Activated CD8-positive, alpha-beta T cell treated with anti-CD3 and anti-CD28 coated beads, Interleukin-2, amount 10 ng/mL, durations not matched to agents 7 days and 5 days (primary cell): ENCODE measurements at regions not wholly inside any gene's neighbourhood (a gene's known extent, or its start where the extent isn't known, plus 50 kb on each side); places are given as distances from the start of the nearest gene placed in this dataset.
"Not testable (repeated sequence)": the region's sequence is repeated elsewhere in the genome, so short reads cannot be mapped to it uniquely, and the experiment has no call there.

ENCODE experiments used
- ATAC-seq: fragments of 150-1000 bp; cut with Tn5 transposase; one replicate; pipeline ENCODE4 v1.10.0; 2021; ENCODE audit warnings: moderate library complexity
- CTCF ChIA-PET: fragments of 350-600 bp; sonication (Branson Sonifier 250); formaldehyde crosslinking; loops from one replicate; lab custom pipeline; 2021; ENCODE audit warnings: antibody characterized with exemption; lab: Charles Lee
- POLR2A ChIA-PET: fragments of 350-600 bp; sonication (Branson Sonifier 250); formaldehyde crosslinking; loops from one replicate; lab custom pipeline; 2021; ENCODE audit warnings: antibody characterized with exemption; lab: Charles Lee
- DNase-seq: peaks from one replicate; pipeline ENCODE4 v3.0.0-alpha.2; 2020
- H3K27ac Mint-ChIP-seq: one replicate; pipeline ENCODE4 v1.8.0; 2021; ENCODE audit warnings: mild to moderate bottlenecking, mixed read lengths
- H3K27me3 Mint-ChIP-seq: one replicate; pipeline ENCODE4 v1.8.0; 2021; ENCODE audit warnings: low read depth, mixed read lengths
- H3K36me3 Mint-ChIP-seq: one replicate; pipeline ENCODE4 v1.8.0; 2021; ENCODE audit warnings: low read depth, mixed read lengths
- H3K4me1 Mint-ChIP-seq: one replicate; pipeline ENCODE4 v1.8.0; 2021; ENCODE audit warnings: low read depth, mixed read lengths
- H3K4me3 Mint-ChIP-seq: one replicate; pipeline ENCODE4 v1.8.0; 2021; ENCODE audit warnings: mild to moderate bottlenecking, mixed read lengths
- H3K9me3 Mint-ChIP-seq: one replicate; pipeline ENCODE4 v1.8.0; 2022; ENCODE audit warnings: mixed read lengths; ENCODE audit not compliant: insufficient read depth

GRCh38 chr2:2898744-2899143 is 478.9 kb downstream of the EIPR1 start:
- Mint-ChIP-seq H3K4me1 (peaks cover 12% of the 10 kb centered on the region), H3K4me3 (no peak overlapping the region), H3K9me3 (no peaks in the 10 kb centered on the region), H3K27ac (no peak overlapping the region), H3K27me3 (no peaks in the 10 kb centered on the region), H3K36me3 (no peaks in the 10 kb centered on the region)
- no peak for ATAC-seq
- ChIA-PET POLR2A (no interaction called here), CTCF (no interaction called here)
- DNase-seq: no peak

DNA sequence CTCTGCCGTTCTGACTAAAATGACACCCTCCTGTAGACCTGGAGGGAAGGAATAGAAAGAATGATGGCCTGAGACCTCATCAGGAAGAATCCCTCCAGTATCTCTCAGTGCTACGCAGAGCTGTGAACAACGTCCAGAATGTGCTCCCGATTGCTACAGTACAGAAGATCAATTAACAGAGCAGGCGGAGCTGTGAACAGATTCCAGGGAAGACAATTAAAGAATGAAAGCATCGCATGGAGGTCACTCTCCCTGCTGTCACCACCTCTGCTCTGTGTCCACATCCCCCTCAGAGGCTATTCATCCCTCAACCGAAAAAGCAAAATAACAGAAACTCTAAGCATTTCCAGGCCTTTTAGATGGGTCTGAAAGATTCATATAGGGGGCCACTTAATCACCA is 481.0 kb downstream of the EIPR1 start:
- DNase-seq (no peak), ATAC-seq (no peak)
- Mint-ChIP-seq H3K36me3 (no peaks in the 10 kb centered on the region), H3K4me3 (no peak overlapping the region), H3K27ac (no peak overlapping the region), H3K9me3 (no peaks in the 10 kb centered on the region), H3K27me3 (no peaks in the 10 kb centered on the region), H3K4me1 (peaks cover 7% of the 10 kb centered on the region)
- ChIA-PET CTCF (no interaction called here), POLR2A (no interaction called here)

DNA sequence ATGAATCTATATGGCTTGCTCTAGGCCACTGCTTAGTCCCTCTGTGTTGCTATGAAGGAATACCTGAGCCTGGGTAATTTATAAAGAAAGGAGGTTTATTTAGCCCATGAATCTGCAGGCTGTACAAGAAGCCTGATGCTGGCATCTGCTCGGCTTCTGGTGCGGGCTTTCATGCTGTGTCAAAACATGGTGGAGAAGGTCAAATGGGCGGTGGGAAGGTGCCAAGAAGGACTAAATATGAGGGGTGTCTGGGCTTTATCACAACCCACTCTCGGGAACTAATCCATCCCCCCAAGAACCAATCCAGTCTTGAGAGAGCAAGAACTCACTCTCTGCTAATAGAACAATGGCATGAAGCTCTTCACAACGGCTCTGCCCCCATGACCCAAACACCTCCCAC is 481.6 kb downstream of the EIPR1 start:
- POLR2A ChIA-PET: no interaction called here
- DNase-seq (no peak), ATAC-seq (no peak)
- Mint-ChIP-seq H3K4me1 (peaks cover under 1% of the 10 kb centered on the region), H3K9me3 (no peaks in the 10 kb centered on the region), H3K4me3 (no peak overlapping the region), H3K27me3 (no peaks in the 10 kb centered on the region), H3K36me3 (no peaks in the 10 kb centered on the region), H3K27ac (no peak overlapping the region)
- CTCF ChIA-PET: no interaction called here

GRCh38 chr2:2894011-2894410 is 483.6 kb downstream of the EIPR1 start:
- H3K27me3 Mint-ChIP-seq, POLR2A ChIA-PET, DNase-seq, H3K36me3 Mint-ChIP-seq, H3K4me3 Mint-ChIP-seq, H3K9me3 Mint-ChIP-seq, H3K27ac Mint-ChIP-seq, ATAC-seq, CTCF ChIA-PET, H3K4me1 Mint-ChIP-seq: not testable (repeated sequence)

- DNase-seq: no peak
- H3K36me3 Mint-ChIP-seq: no peaks in the 10 kb centered on the region
- CTCF ChIA-PET: no interaction called here
- ATAC-seq: no peak
- no peak overlapping the region for H3K27ac Mint-ChIP-seq
- H3K27me3 Mint-ChIP-seq: no peaks in the 10 kb centered on the region
- POLR2A ChIA-PET: interaction anchor here (0.5 kb wide), 1 partner anchor 253 kb away, joined by 3 read pairs; no protein-coding TSS in a partner anchor
- no peaks in the 10 kb centered on the region for H3K9me3 Mint-ChIP-seq
- H3K4me1 Mint-ChIP-seq: no peaks in the 10 kb centered on the region
- no peak overlapping the region for H3K4me3 Mint-ChIP-seq
Observed at GRCh38 chr2:2892892-2893291, 484.7 kb downstream of the EIPR1 start.

DNA sequence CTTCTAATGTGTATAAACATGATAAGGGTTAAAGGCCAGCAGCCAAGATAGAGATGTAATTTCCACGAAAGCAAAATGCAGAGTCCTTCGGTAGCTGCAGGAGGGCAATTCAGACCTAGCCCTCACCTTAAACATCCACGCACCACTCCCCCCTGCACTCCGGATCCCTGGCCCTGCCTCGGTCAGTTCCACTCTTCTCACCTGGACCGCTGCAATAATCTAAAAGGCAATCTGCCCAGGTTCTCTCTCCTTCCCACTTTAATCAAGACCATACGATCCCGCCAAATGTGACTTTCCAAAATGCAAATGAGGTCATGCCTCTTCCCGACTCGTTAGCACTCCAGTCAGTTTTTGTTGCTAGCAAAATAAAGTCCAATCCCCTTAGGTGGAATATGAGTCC is 485.2 kb downstream of the EIPR1 start:
- DNase-seq (no peak), ATAC-seq (no peak)
- H3K27ac Mint-ChIP-seq: no peak overlapping the region
- H3K27me3 Mint-ChIP-seq: no peaks in the 10 kb centered on the region
- no peaks in the 10 kb centered on the region for H3K36me3 Mint-ChIP-seq
- POLR2A ChIA-PET: no interaction called here
- H3K9me3 Mint-ChIP-seq: no peaks in the 10 kb centered on the region
- H3K4me3 Mint-ChIP-seq: no peak overlapping the region
- CTCF ChIA-PET: no interaction called here
- no peaks in the 10 kb centered on the region for H3K4me1 Mint-ChIP-seq

GRCh38 chr2:2890901-2891300 is 486.7 kb downstream of the EIPR1 start:
- H3K27ac Mint-ChIP-seq: no peak overlapping the region
- ChIA-PET POLR2A (no interaction called here), CTCF (no interaction called here)
- ATAC-seq: no peak
- no peak overlapping the region for H3K4me3 Mint-ChIP-seq
- H3K4me1 Mint-ChIP-seq: no peaks in the 10 kb centered on the region
- H3K9me3 Mint-ChIP-seq: no peaks in the 10 kb centered on the region
- no peaks in the 10 kb centered on the region for H3K36me3 Mint-ChIP-seq
- peaks cover 3% of the 10 kb centered on the region for H3K27me3 Mint-ChIP-seq
- DNase-seq: no peak

GRCh38 chr2:2890246-2890645 is 487.4 kb downstream of the EIPR1 start:
- H3K9me3 Mint-ChIP-seq: no peaks in the 10 kb centered on the region
- no peaks in the 10 kb centered on the region for H3K4me1 Mint-ChIP-seq
- ChIA-PET CTCF (no interaction called here), POLR2A (no interaction called here)
- no peak overlapping the region for H3K4me3 Mint-ChIP-seq
- DNase-seq: no peak
- H3K36me3 Mint-ChIP-seq: no peaks in the 10 kb centered on the region
- no peak for ATAC-seq
- peaks cover 3% of the 10 kb centered on the region for H3K27me3 Mint-ChIP-seq
- H3K27ac Mint-ChIP-seq: no peak overlapping the region

DNA sequence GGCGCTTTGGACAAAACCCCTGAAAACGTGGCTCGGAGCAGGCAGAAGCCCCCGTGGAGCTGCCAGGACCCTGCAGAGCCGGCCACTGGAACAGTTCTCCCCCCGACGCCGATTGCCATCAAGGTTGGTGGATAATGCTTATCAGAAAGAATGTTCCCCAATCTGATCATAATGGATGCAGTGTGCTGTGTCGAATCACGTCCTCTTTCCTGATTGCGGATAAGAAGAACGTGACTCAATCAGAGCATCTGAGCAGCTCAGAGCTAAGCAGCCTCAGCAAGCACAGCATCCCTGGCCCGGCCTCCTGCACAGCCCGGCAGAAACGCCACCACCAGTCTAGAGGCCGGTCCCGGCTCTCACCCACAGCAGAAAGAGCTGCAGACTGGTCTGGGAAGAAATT is 488.0 kb downstream of the EIPR1 start:
- no peaks in the 10 kb centered on the region for H3K4me1 Mint-ChIP-seq
- CTCF ChIA-PET: no interaction called here
- ATAC-seq: no peak
- no peak for DNase-seq
- H3K9me3 Mint-ChIP-seq: no peaks in the 10 kb centered on the region
- no peak overlapping the region for H3K4me3 Mint-ChIP-seq
- H3K27ac Mint-ChIP-seq: no peak overlapping the region
- H3K27me3 Mint-ChIP-seq: peaks cover 4% of the 10 kb centered on the region
- POLR2A ChIA-PET: no interaction called here
- H3K36me3 Mint-ChIP-seq: no peaks in the 10 kb centered on the region

DNA sequence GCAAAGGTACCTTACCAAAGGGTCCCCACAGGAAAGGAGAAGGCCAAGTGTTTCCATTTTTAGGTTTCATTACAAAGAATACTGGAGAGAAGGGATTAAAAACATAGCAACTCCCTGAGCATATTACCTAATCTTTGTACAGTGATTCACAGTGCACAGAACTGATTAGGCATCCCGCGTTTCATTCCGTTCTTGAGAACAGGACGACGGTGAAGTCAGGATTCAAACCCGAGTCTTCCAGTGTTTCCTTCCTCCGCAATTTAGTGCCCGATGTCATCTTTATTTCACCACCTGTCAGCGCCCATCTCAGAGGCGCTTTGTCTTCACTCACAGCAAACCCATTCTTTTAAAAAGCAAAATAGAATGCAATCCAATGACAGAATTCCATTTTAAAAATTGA is 488.5 kb downstream of the EIPR1 start:
- H3K27ac Mint-ChIP-seq: no peak overlapping the region
- H3K4me1 Mint-ChIP-seq: no peaks in the 10 kb centered on the region
- H3K36me3 Mint-ChIP-seq: no peaks in the 10 kb centered on the region
- ChIA-PET CTCF (no interaction called here), POLR2A (no interaction called here)
- peaks cover 6% of the 10 kb centered on the region for H3K27me3 Mint-ChIP-seq
- no peak for ATAC-seq
- no peaks in the 10 kb centered on the region for H3K9me3 Mint-ChIP-seq
- no peak overlapping the region for H3K4me3 Mint-ChIP-seq
- no peak for DNase-seq

GRCh38 chr2:2887772-2888387 is 489.7 kb downstream of the EIPR1 start:
- CTCF ChIA-PET: no interaction called here
- POLR2A ChIA-PET: no interaction called here
- Mint-ChIP-seq H3K9me3 (no peaks in the 10 kb centered on the region), H3K4me3 (no peak overlapping the region), H3K27me3 (peaks cover 6% of the 10 kb centered on the region), H3K27ac (no peak overlapping the region), H3K36me3 (no peaks in the 10 kb centered on the region), H3K4me1 (no peaks in the 10 kb centered on the region)
- DNase-seq: no peak
- ATAC-seq: no peak

DNA sequence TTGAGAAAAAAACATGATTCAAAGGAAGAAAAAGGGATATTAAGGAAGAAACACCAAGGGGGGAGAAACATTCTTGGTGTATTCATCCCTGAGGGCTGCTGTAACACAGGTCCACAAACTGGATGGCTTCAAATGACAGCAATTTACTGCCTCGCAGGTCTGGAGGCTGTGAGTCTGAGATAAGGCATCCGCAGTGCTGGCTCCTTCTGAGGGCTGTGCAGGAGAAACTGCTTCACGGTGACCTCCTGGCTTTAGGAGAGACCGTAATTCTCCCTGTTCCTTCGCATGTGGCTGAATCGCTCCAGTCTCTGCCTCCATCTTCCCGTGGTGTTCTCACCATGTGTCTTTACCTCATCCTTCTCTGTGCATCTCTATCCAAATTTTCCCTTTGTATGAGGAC is 490.7 kb downstream of the EIPR1 start:
- Mint-ChIP-seq H3K4me1 (no peaks in the 10 kb centered on the region), H3K27me3 (peaks cover 6% of the 10 kb centered on the region), H3K9me3 (no peaks in the 10 kb centered on the region), H3K4me3 (no peak overlapping the region), H3K27ac (no peak overlapping the region), H3K36me3 (no peaks in the 10 kb centered on the region)
- POLR2A ChIA-PET: no interaction called here
- DNase-seq (no peak), ATAC-seq (no peak)
- CTCF ChIA-PET: no interaction called here

GRCh38 chr2:2881499-2881898 is 496.1 kb downstream of the EIPR1 start:
- no peak for DNase-seq
- CTCF ChIA-PET: no interaction called here
- Mint-ChIP-seq H3K4me1 (no peaks in the 10 kb centered on the region), H3K27me3 (peaks cover 4% of the 10 kb centered on the region), H3K27ac (no peak overlapping the region), H3K36me3 (no peaks in the 10 kb centered on the region), H3K4me3 (no peak overlapping the region), H3K9me3 (no peaks in the 10 kb centered on the region)
- ATAC-seq: no peak
- POLR2A ChIA-PET: no interaction called here
